HG03558 (cell line): ENCODE measurements at regions not wholly inside any gene's neighbourhood (a gene's known extent, or its start where the extent isn't known, plus 50 kb on each side); places are given as distances from the start of the nearest gene placed in this dataset.

Experiments
- ATAC-seq: cut with Tn5 transposase; IDR thresholded peaks from one replicate; pipeline ENCODE4 v1.9.1; 2021; ENCODE audit warnings: moderate number of reproducible peaks; ENCODE audit not compliant: unreplicated experiment; ENCODE audit errors: extremely low read depth

DNA sequence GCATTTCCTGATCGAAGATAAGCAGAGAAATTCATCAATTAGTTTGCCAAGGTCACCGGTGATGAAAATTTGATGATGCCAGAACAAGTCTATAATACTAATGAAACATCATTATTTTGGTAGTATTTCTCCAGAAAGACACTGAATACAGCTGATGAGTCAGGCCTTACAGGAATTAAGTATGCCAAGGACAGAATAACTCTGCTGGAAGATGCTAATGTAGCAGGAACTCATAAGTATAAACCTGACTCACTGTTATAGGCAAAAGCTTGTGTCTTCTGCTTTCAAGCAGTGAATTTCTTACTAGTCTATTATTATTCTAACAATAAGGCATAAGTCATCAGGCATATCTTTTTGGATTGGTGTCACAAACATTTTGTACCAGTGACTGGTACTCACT is 1825.1 kb upstream of the IGFBP7 start:
- no peak for ATAC-seq

- no peak for ATAC-seq
Measured at GRCh38 chr4:58936436-58936835, 1826.3 kb upstream of the IGFBP7 start.

- ATAC-seq, result no peak
Measured at GRCh38 chr4:58940167-58940566, 1830.0 kb upstream of the IGFBP7 start.

DNA sequence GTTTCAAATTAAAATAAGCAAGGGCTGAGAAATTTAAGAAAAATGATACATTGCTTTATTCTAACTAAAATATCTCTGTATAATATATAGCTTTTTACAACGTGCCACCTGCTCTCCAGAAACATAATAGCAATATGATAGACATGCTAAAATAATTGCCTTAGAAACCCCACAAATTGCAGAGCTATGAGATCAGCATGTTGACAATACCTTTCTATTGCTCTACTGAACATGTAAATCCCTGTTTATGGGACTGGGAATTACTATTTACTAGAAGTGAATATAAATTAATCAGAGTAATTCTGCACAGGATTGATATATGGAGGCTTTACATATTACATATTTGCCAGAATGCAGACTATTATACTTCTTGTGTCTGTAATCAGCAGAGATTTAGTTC is 1831.1 kb upstream of the IGFBP7 start:
- no peak for ATAC-seq

DNA sequence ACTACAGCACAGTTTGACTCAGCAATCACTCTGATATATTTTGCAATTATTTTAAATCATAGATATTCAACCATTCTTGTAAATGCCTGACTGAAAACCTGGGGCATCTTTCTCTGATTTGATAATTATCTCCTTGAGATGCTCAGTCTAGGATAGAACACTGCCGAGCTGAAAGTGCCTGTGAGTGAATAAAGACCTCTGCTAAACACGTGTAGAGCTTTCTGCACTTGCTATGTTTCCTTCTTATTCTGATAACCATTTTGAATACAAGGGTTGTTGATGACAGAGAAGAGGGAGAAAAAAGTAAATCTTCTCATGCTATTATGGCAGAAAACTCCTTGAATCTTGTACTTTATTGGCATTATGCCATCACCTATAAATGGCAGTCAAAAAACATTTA is 1843.4 kb upstream of the IGFBP7 start:
- no peak for ATAC-seq

- ATAC-seq, result no peak
Measured at GRCh38 chr4:58957711-58958110, 1847.5 kb upstream of the IGFBP7 start.

- ATAC-seq, result no peak
Measured at GRCh38 chr4:58961283-58961682, 1851.1 kb upstream of the IGFBP7 start.

DNA sequence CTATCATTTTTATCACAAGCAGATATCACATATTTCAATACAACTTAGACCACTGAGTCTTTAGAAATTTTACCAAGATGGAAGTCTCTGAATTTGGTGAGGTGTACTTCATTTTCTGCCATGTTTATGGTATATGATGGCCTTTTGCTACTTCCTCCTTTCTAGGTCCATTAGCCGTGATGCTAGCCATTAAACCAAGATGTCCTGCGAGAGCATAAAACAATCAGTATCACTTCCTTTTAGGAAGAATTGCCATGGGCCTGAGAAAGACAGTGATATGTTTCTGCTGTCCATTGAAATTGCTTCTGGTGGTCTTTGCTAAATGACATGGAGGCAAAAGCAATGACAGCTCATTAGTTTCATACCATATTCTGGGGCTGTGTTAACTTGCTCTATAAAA is 1851.7 kb upstream of the IGFBP7 start:
- ATAC-seq, result no peak

GRCh38 chr4:58962424-58962823 is 1852.2 kb upstream of the IGFBP7 start:
- ATAC-seq, result no peak

DNA sequence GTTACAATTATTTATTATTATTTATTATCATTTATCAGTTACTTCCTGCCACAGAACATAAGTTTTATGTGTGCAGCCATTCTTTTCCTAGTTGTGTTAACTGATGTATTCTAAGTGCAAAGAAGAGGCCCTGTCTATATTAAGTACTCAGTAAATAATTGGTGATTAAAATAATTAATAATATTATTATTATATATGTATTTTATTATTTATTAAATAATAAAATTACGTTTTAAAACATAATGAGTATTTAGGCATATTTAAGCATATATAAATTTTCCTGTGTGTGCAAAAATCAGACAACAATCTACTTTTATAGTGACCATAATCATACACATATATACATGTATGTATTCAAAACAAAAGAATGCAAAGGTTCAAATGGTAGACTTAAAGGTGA is 1871.6 kb upstream of the IGFBP7 start:
- no peak for ATAC-seq

GRCh38 chr4:58983887-58984286 is 1873.7 kb upstream of the IGFBP7 start:
- no peak for ATAC-seq

- no peak for ATAC-seq
Measured at GRCh38 chr4:59002148-59002547, 1892.0 kb upstream of the IGFBP7 start.

DNA sequence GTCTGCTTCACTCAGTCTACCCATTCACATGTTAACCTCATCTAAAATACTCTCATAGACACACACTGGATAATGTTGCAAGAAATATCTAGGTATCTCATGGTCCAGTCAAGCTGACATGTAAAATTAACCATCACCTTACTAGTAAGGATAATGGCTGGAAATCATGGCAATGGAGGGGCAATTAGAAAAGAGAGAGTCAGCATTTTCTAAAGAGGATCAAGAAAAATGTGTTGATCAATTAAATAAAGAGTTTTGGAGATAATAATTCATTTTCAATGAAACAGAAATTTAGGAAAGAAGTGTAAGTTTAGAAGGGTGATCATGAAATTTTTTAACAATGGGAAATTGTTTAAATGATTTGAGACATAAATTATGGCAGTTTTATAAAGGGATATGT is 1914.1 kb upstream of the IGFBP7 start:
- no peak for ATAC-seq

- no peak for ATAC-seq
Measured at GRCh38 chr4:59037812-59038211, 1927.6 kb upstream of the IGFBP7 start.

- no peak for ATAC-seq
Measured at GRCh38 chr4:59039046-59039445, 1928.9 kb upstream of the IGFBP7 start.

DNA sequence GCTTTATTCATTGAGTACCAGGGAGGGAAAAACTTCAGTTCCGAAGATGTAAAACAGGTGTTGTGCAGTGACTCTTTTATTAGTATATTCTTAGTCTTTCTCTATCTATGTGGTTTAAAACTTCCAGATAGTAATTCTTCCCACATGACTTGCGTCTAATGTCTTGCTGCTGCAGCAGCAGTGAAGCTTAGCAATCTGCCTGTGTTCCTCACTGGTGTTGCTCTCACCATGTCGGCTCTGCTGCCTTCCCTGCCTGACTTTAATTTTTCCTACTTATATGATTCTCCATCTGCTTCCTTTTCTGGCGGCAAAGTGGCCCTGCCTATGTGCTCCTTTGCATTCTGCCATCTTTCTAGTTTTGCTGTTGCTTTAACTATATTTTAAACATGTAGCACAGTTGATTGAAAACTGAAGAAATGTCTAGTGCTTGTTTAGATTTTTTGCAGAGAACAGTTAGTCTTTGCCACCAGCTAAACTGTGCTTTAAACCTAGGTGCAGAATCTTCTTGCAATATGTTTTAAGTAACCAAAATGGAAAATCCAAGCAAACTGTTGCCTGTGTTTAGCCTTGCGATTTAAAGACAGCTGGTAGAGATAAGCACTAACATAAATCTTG is 1934.2 kb upstream of the IGFBP7 start:
- ATAC-seq, result no peak

- no peak for ATAC-seq
Measured at GRCh38 chr4:59054086-59054485, 1943.9 kb upstream of the IGFBP7 start.

GRCh38 chr4:59057804-59058203 is 1947.6 kb upstream of the IGFBP7 start:
- ATAC-seq, result no peak

GRCh38 chr4:59058543-59058942 is 1948.4 kb upstream of the IGFBP7 start:
- ATAC-seq, result no peak

DNA sequence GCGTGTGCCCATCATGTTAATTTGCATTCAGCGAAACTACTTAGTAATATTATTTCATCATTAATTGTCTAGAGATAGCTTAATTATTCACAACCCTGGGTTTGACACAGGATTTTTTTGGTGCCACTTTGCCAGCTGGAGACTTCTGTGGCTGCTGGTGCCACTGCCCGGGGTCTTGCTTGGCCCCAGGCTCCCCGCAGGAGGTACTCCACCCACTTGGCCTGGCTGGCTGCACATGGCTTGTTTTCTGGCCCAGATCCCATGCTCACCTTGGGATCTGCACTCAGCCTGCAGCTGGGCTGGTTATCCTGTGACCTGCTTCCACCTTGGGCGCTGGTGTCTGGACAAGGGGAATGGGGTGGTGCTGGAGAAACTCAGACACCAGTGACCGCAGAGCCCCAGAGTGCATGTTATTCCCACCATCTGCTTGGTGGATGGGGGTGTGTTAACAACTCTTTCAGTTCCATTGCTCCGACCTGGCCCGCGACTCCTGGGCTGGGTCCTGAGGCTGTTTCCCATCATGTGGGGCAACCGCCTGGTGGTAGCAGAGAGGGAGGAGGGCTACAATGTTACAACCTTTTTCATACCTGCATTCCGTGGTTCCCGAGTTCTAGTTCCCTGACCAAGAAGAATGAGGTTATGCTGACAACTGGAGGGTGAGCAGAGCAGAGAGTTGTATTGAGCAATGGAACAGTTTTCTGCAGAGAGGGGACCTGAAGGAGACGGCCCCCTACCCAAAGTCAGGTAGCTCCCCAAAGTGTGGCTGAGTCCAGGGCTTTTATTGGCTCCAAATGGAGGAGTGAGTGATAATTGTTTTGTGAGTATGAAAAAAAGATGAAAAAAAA is 1950.0 kb upstream of the IGFBP7 start:
- ATAC-seq, result no peak

DNA sequence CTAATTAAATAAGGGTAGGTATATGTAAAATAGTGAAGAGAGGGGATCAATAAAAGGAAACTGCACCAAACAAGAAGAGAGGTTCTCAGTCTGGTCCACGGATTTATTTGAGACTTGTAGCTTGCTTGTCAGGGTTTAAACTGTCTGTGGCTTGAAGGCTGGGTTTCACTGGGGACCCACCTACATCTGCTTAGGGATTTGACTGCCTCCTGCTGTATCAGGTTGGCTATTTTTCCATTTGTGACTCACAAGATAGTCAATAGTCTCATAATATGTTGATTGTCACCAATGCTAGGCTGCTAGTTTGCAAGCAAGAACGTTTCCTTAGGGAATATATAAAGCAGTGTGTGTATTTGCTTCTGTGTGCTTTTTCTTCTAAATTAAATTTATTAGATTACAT is 1950.7 kb upstream of the IGFBP7 start:
- no peak for ATAC-seq
